HFFc6 (cell line): ENCODE measurements at regions not wholly inside any gene's neighbourhood (a gene's known extent, or its start where the extent isn't known, plus 50 kb on each side); places are given as distances from the start of the nearest gene placed in this dataset.
A peak's percentile ranks its signal among the peaks of the same experiment; 100 is the strongest.

ENCODE experiments used
- DNase-seq: peaks from one replicate; pipeline ENCODE4 v3.0.0-alpha.2; 2018
- H3K27ac Mint-ChIP-seq: 2 replicates; pipeline ENCODE4 v1.8.0; 2020; ENCODE audit warnings: mild to moderate bottlenecking, mixed read lengths
- H3K27me3 Mint-ChIP-seq: 2 replicates; pipeline ENCODE4 v1.8.0; 2021; ENCODE audit warnings: mild to moderate bottlenecking, moderate library complexity, mixed read lengths; ENCODE audit not compliant: insufficient read depth
- H3K36me3 Mint-ChIP-seq: 2 replicates; pipeline ENCODE4 v1.8.0; 2021; ENCODE audit warnings: low read depth, mixed read lengths
- H3K4me1 Mint-ChIP-seq: 2 replicates; pipeline ENCODE4 v1.8.0; 2020; ENCODE audit warnings: low read depth, mixed read lengths
- H3K4me3 Mint-ChIP-seq: 2 replicates; pipeline ENCODE4 v1.8.0; 2020; ENCODE audit warnings: mild to moderate bottlenecking, moderate library complexity, mixed read lengths
- H3K9me3 Mint-ChIP-seq: 2 replicates; pipeline ENCODE4 v1.8.0; 2020; ENCODE audit warnings: mild to moderate bottlenecking, mixed read lengths
- TF ChIP-seq, protein P1 (sequence below): fragments of 200-600 bp; sonication (generic); IDR thresholded peaks from 2 replicates; pipeline ENCODE4 v1.5.0; 2021; ENCODE audit warnings: antibody characterized with exemption, mild to moderate bottlenecking

DNA sequence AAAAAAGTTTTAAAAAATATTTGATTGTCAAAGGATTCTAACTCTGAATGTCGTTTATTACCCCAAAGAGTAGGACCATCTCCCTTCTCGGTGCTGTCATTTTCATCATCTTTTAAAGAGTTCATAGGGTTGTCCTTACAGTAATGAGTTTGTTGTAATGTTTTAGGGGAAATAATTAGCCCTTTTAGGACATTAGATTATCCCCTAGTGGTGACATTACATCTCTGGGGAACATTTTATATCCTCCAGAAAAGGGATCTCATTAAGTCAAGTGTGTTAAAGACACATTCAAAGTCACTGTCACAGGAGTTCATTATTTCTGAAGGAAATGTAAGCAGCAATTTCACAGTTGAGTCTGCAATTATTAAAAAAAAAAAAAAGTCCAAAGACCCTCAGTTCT, 99.3 kb upstream of the GJB6 start:
- H3K9me3 Mint-ChIP-seq, result peaks cover 12% of the 10 kb centered on the region; the same call in 1 of the 2 replicates
- no peak for DNase-seq
- H3K36me3 Mint-ChIP-seq, result no peaks in the 10 kb centered on the region; the same call in 1 of the 2 replicates
- H3K4me3 Mint-ChIP-seq, result no peak overlapping the region
- H3K27ac Mint-ChIP-seq, result no peak overlapping the region
- no peaks in the 10 kb centered on the region for H3K4me1 Mint-ChIP-seq
- H3K27me3 Mint-ChIP-seq, result peaks cover 41% of the 10 kb centered on the region
- TF ChIP-seq, protein P1, sequence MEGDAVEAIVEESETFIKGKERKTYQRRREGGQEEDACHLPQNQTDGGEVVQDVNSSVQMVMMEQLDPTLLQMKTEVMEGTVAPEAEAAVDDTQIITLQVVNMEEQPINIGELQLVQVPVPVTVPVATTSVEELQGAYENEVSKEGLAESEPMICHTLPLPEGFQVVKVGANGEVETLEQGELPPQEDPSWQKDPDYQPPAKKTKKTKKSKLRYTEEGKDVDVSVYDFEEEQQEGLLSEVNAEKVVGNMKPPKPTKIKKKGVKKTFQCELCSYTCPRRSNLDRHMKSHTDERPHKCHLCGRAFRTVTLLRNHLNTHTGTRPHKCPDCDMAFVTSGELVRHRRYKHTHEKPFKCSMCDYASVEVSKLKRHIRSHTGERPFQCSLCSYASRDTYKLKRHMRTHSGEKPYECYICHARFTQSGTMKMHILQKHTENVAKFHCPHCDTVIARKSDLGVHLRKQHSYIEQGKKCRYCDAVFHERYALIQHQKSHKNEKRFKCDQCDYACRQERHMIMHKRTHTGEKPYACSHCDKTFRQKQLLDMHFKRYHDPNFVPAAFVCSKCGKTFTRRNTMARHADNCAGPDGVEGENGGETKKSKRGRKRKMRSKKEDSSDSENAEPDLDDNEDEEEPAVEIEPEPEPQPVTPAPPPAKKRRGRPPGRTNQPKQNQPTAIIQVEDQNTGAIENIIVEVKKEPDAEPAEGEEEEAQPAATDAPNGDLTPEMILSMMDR, result peak; percentile 48

DNA sequence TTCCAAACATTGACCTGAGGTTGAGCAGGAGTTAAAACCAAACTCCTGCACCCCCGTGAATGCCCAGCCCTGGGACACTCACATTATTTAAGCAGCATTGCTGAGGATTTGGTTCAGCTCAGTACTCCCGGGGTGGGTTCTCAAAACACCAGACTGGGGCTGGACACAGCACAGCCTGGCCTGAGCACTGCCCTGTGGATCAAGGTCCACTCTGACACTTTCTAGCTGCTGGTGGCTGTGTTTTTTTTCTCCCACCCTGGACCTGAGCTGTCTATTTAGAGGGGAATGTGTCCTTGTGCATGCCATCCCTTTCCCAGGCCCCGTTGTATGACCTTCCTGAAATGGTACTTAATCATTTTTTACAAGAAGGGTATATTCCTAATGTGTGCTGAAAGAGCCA, 94.7 kb upstream of the GJB6 start:
- Mint-ChIP-seq H3K27ac (no peak overlapping the region), H3K4me1 (no peaks in the 10 kb centered on the region), H3K9me3 (peaks cover 26% of the 10 kb centered on the region; the same call in 1 of the 2 replicates), H3K4me3 (no peak overlapping the region), H3K27me3 (peaks cover 51% of the 10 kb centered on the region), H3K36me3 (peaks cover 11% of the 10 kb centered on the region; the same call in 1 of the 2 replicates)
- no peak for DNase-seq
- TF ChIP-seq, protein P1, result no peak

DNA sequence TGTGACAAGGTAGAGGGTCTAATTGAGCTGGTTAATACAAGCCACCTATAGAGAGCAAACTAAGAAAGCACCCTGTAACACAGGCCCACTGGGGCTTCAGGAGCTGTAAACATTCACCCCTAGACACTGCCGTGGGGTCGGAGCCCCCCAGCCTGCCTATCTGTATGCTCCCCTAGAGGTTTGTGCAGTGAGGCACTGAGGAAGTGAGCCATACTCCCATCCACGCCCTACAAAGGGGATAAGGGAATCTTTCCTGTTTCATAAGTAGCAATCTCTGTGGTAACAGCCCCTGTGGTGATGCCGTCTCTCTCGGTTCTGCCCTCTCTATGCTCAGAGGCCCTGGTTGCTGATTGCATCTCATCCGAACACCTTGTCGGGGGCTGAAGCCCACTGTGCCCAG, 94.2 kb upstream of the GJB6 start:
- Mint-ChIP-seq H3K27ac (no peak overlapping the region), H3K4me1 (no peaks in the 10 kb centered on the region), H3K36me3 (peaks cover 11% of the 10 kb centered on the region; the same call in 1 of the 2 replicates), H3K9me3 (peaks cover 26% of the 10 kb centered on the region; the same call in 1 of the 2 replicates), H3K27me3 (peaks cover 51% of the 10 kb centered on the region), H3K4me3 (no peak overlapping the region)
- TF ChIP-seq, protein P1, result no peak
- DNase-seq, result no peak

DNA sequence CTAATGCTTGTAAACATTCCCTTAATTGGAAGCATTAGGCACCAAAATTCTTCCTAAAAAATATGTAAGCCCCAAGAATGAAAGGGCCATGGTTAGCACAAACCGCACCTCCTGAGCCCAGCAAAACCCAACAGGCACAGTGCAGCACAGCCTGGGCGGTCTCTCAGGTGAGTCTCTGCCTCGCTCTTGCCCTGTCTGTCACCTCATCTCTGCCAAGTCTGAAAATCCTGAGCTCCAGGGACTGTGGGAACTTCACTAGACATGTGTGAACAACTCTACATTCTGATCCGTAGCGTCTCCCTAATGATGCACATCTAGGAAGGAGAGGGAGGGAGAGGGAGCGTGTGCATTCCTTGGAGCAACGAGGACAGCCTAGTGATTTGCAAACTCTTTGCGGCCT, 88.8 kb upstream of the GJB6 start:
- peaks cover 11% of the 10 kb centered on the region; the same call in 1 of the 2 replicates for H3K36me3 Mint-ChIP-seq
- H3K27ac Mint-ChIP-seq, result no peak overlapping the region
- TF ChIP-seq, protein P1, result no peak
- no peak overlapping the region for H3K4me3 Mint-ChIP-seq
- peaks cover 14% of the 10 kb centered on the region; the same call in 1 of the 2 replicates for H3K9me3 Mint-ChIP-seq
- H3K4me1 Mint-ChIP-seq, result no peaks in the 10 kb centered on the region
- H3K27me3 Mint-ChIP-seq, result peaks cover 36% of the 10 kb centered on the region
- no peak for DNase-seq

DNA sequence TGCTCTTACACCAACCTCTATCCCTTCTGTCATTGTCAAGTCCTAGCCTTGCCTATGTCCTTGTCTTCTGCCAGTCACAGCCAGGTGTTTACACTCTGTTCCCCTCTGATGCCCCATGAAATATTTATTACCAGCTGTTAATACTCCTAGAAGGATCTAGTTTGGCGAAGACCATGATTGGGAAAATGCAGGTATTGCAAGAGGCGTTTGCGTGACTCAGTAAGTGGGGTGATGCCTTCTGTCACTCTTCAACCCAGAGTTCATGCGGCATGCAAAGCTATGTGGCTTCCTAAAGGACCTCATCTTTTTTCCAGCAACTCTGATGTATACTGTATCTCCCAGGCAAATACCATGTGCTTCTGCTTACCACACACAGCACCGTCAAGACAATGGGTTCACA, 81.8 kb upstream of the GJB6 start:
- TF ChIP-seq, protein P1, result no peak
- peaks cover 12% of the 10 kb centered on the region for H3K27me3 Mint-ChIP-seq

DNA sequence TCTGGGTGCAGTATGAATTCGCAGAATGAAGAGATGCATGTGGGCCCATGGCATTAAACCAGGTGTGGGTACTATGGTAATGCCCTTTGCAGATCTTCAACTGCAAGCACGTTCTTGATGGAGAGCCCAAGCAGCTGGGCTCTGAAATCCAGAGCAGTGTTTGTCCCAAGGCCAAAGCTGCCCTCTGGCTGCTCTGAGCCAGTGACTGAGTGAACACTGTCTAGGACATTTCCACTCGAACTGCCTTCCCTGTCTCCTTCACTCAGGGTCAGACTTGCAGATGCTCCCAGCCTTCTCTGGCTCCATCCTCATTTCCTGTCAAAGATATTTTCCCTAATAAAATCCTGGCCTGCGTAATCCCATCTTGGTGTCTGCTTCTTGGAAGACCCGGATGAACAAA, 80.2 kb upstream of the GJB6 start:
- Mint-ChIP-seq H3K27ac (no peak overlapping the region), H3K36me3 (peaks cover 9% of the 10 kb centered on the region; the same call in 1 of the 2 replicates)

More for the DNA sequence above, 81.8 kb upstream of the GJB6 start:
- Mint-ChIP-seq H3K9me3 (no peaks in the 10 kb centered on the region), H3K27ac (no peak overlapping the region), H3K4me1 (no peaks in the 10 kb centered on the region), H3K4me3 (no peak overlapping the region), H3K36me3 (no peaks in the 10 kb centered on the region)
- no peak for DNase-seq

More for the DNA sequence above, 80.2 kb upstream of the GJB6 start:
- Mint-ChIP-seq H3K4me1 (no peaks in the 10 kb centered on the region), H3K4me3 (no peak overlapping the region), H3K9me3 (peaks cover 10% of the 10 kb centered on the region; the same call in 1 of the 2 replicates), H3K27me3 (peaks cover 18% of the 10 kb centered on the region)
- no peak for DNase-seq
- TF ChIP-seq, protein P1, result no peak
